ENCODE measurements at regions not wholly inside any gene's neighbourhood (a gene's known extent, or its start where the extent isn't known, plus 50 kb on each side); places are given as distances from the start of the nearest gene placed in this dataset.
A peak's percentile ranks its signal among the peaks of the same experiment; 100 is the strongest.

GRCh38 chr1:235025422-235025984, 103.1 kb downstream of the TOMM20 start:
- DNase-seq = no peak

- no peak for DNase-seq
Observed at GRCh38 chr1:235024711-235025421, 103.8 kb downstream of the TOMM20 start.

GRCh38 chr1:235023711-235024439, 104.8 kb downstream of the TOMM20 start:
- no peak for DNase-seq

GRCh38 chr1:235022981-235023710, 105.5 kb downstream of the TOMM20 start:
- no peak for DNase-seq

- no peak for DNase-seq
Observed at GRCh38 chr1:235022341-235022980, 106.2 kb downstream of the TOMM20 start.

GRCh38 chr1:235021815-235022214, 106.8 kb downstream of the TOMM20 start:
- no peak for DNase-seq

- no peak for DNase-seq
Observed at GRCh38 chr1:235021321-235021720, 107.3 kb downstream of the TOMM20 start.

- no peak for DNase-seq
Observed at GRCh38 chr1:235019961-235020360, 108.7 kb downstream of the TOMM20 start.

GRCh38 chr1:235019471-235019870, 109.2 kb downstream of the TOMM20 start:
- DNase-seq = no peak

- no peak for DNase-seq
Observed at GRCh38 chr1:235018720-235019444, 109.8 kb downstream of the TOMM20 start.

GRCh38 chr1:235018161-235018560, 110.5 kb downstream of the TOMM20 start:
- peak; percentile 99 for DNase-seq

- DNase-seq = peak; percentile 48
Observed at GRCh38 chr1:235017719-235018118, 110.9 kb downstream of the TOMM20 start.

GRCh38 chr1:235017191-235017590, 111.4 kb downstream of the TOMM20 start:
- no peak for DNase-seq

GRCh38 chr1:235015291-235015985, 113.2 kb downstream of the TOMM20 start:
- DNase-seq = no peak

GRCh38 chr1:235014756-235015155, 113.9 kb downstream of the TOMM20 start:
- DNase-seq = no peak

- no peak for DNase-seq
Observed at GRCh38 chr1:235013512-235013911, 115.1 kb downstream of the TOMM20 start.

GRCh38 chr1:235012436-235013210, 116.0 kb downstream of the TOMM20 start:
- no peak for DNase-seq

GRCh38 chr1:235011599-235012435, 116.8 kb downstream of the TOMM20 start:
- peak; percentile 100 for DNase-seq

GRCh38 chr1:235011064-235011598, 117.5 kb downstream of the TOMM20 start:
- no peak for DNase-seq

Data from EL (cell line).